ENCODE measurements at regions not wholly inside any gene's neighbourhood (a gene's known extent, or its start where the extent isn't known, plus 50 kb on each side); places are given as distances from the start of the nearest gene placed in this dataset.
A peak's percentile ranks its signal among the peaks of the same experiment; 100 is the strongest.

- TF ChIP-seq THAP7 (CRISPR knock-in tag; IDR thresholded peaks at IDR 0.05) (no peak), IRF9 (tag; IDR thresholded peaks at IDR 0.05) (no peak), L3MBTL2 (IDR thresholded peaks at IDR 0.05) (no peak), ZBTB43 (CRISPR knock-in tag; IDR thresholded peaks at IDR 0.05) (peak; percentile 98), RCOR1 (IDR thresholded peaks at IDR 0.05; ENCODE audit: borderline replicate concordance in 1 of 2, low read depth in 2 of 2, low read length in 2 of 2) (no peak), SMAD4 (CRISPR knock-in tag; conservative IDR thresholded peaks at IDR 0.05) (no peak), MTA3 (IDR thresholded peaks at IDR 0.05; ENCODE audit: borderline replicate concordance) (no peak), NFYB (IDR thresholded peaks at IDR 0.05; ENCODE audit: extremely low read depth, insufficient read length) (no peak), RERE (CRISPR knock-in tag; IDR thresholded peaks at IDR 0.05; ENCODE audit: borderline replicate concordance) (no peak), GTF2A2 (tag; IDR thresholded peaks at IDR 0.05) (no peak), TCF3 (CRISPR knock-in tag; IDR thresholded peaks at IDR 0.05) (no peak), ELF4 (CRISPR knock-in tag; IDR thresholded peaks at IDR 0.05) (peak; percentile 87; the same call in 1 of the 2 replicates)
Measured at GRCh38 chr10:70960783-70961570, 72.6 kb upstream of the PCBD1 start (continued).

Data from K562 (cell line).